ENCODE measurements at regions not wholly inside any gene's neighbourhood (a gene's known extent, or its start where the extent isn't known, plus 50 kb on each side); places are given as distances from the start of the nearest gene placed in this dataset.

DNA sequence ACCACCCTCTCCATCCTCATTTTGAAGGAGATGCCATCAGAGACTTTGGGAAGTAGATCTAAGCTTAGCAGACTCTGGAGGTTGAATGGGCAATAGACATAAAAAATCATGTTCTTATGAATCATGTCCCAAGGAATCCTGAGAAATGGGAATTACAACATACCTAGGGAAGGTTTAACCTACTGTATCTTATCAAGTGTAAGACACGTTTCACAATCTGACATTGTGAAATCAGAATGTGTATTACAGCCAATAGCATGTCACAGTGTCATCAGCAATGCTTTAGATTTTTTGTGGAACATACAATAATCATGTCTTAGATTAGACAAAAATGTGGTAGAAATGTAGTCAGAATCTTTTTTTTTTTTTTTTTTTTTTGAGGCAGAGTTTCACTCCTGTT, 332.4 kb upstream of the TLE3 start:
- Histone ChIP-seq H3K36me3 (ENCODE audit: control insufficient read depth in 2 of 3, insufficient read depth in 3 of 3, low read length in 3 of 3) (no peaks in the 10 kb centered on the region), H3K27ac (ENCODE audit: low read depth in 2 of 2, low read length in 2 of 2) (no peak overlapping the region), H3K9ac (ENCODE audit: low read length in 3 of 3) (no peak overlapping the region), H3K9me3 (ENCODE audit: control insufficient read depth in 2 of 3, insufficient read depth in 1 of 3, low read length in 3 of 3) (peaks cover 0 to 6% (median 0%) of the 10 kb centered on the region in 3 donors), H3K27me3 (ENCODE audit: control insufficient read depth, insufficient read depth, low read length) (no peaks in the 10 kb centered on the region), H3K4me1 (ENCODE audit: control insufficient read depth in 2 of 3, insufficient read depth in 2 of 3, low read depth in 1 of 3, low read length in 3 of 3) (peaks cover 0 to 4% (median 0%) of the 10 kb centered on the region in 3 donors), H3K4me3 (ENCODE audit: low read length in 3 of 3) (no peak overlapping the region)
- intact Hi-C loops (cut with DNase I) = no loop called here
- TF ChIP-seq, protein P1, sequence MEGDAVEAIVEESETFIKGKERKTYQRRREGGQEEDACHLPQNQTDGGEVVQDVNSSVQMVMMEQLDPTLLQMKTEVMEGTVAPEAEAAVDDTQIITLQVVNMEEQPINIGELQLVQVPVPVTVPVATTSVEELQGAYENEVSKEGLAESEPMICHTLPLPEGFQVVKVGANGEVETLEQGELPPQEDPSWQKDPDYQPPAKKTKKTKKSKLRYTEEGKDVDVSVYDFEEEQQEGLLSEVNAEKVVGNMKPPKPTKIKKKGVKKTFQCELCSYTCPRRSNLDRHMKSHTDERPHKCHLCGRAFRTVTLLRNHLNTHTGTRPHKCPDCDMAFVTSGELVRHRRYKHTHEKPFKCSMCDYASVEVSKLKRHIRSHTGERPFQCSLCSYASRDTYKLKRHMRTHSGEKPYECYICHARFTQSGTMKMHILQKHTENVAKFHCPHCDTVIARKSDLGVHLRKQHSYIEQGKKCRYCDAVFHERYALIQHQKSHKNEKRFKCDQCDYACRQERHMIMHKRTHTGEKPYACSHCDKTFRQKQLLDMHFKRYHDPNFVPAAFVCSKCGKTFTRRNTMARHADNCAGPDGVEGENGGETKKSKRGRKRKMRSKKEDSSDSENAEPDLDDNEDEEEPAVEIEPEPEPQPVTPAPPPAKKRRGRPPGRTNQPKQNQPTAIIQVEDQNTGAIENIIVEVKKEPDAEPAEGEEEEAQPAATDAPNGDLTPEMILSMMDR (IDR thresholded peaks at IDR 0.05; ENCODE audit: borderline replicate concordance, extremely low read depth, insufficient read depth) = no peak
- FAIRE-seq (no peak), DNase-seq (no peak)

DNA sequence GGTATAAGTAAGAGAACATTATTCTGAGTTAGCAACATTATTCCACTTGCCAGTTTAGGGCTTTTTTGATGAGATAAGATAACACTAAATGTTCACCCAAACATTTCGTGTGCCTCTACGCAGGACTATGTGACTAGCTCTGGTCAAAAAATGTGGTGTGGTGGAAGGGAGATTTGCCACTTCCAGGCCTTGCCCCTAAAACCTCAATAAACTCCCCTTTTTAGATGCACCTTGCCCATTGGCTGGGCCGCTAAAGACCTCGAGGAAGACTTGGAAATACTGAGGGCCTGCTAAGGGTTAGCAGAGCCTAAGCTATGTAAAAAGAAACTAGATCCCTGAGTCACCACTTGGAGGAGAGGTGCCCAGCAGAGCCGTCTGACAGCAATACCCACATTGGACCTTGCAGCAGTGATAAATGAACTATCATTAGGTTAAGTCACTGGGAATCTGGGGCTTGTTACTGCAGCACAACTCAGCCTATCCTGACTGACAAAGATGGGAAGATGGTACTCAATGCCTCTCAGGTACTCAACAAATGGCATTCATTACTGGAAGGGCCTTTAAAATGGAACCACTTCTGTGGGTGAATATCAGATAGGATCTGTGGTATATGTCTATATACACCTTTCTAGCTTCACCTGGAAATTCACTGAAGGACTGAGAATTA, 331.5 kb upstream of the TLE3 start:
- intact Hi-C loops (cut with DNase I) = no loop called here
- no peak overlapping the region for H3K9ac ChIP-seq (ENCODE audit: low read length in 3 of 3)
- H3K4me1 ChIP-seq (ENCODE audit: control insufficient read depth in 2 of 3, insufficient read depth in 2 of 3, low read depth in 1 of 3, low read length in 3 of 3) = peaks cover 0 to 2% (median 0%) of the 10 kb centered on the region in 3 donors
- no peaks in the 10 kb centered on the region for H3K27me3 ChIP-seq (ENCODE audit: control insufficient read depth, insufficient read depth, low read length)
- TF ChIP-seq, protein P1 (IDR thresholded peaks at IDR 0.05; ENCODE audit: borderline replicate concordance, extremely low read depth, insufficient read depth) = no peak
- H3K36me3 ChIP-seq (ENCODE audit: control insufficient read depth in 2 of 3, insufficient read depth in 3 of 3, low read length in 3 of 3) = no peaks in the 10 kb centered on the region
- no peak overlapping the region for H3K4me3 ChIP-seq (ENCODE audit: low read length in 3 of 3)
- DNase-seq (no peak), FAIRE-seq (no peak)
- H3K9me3 ChIP-seq (ENCODE audit: control insufficient read depth in 2 of 3, insufficient read depth in 1 of 3, low read length in 3 of 3) = peaks cover 0 to 6% (median 0%) of the 10 kb centered on the region in 3 donors
- no peak overlapping the region for H3K27ac ChIP-seq (ENCODE audit: low read depth in 2 of 2, low read length in 2 of 2)

DNA sequence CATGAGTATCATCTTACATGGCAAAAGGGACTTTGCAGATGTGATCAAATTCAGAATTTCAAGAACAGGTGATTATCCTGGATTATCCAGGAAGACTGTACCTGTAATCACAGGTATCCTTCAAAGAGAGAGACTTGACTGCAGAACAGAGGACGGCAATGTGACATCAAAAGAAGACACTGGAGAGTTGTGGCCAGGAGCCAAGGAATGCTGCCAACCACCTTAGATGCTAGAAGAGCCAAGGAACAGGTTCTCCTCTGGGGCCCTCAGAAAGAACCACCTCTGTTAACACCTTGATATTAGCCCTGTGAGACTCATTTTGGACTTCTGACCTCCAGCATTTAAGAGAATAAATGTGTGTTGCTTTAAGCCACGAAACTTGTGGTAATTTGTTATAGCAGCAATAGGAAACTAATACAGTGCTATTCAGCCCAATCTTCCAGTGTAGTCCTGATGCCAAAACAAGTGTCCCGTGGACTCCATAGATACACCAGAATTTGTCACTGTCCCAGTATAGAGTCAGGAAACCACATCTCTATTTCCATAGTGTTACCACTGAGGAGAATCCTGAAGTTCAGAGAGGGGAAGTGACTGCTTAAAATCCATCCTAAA, 330.6 kb upstream of the TLE3 start:
- FAIRE-seq = no peak
- Histone ChIP-seq H3K27ac (ENCODE audit: low read depth in 2 of 2, low read length in 2 of 2) (no peak overlapping the region), H3K4me1 (ENCODE audit: control insufficient read depth in 2 of 3, insufficient read depth in 2 of 3, low read depth in 1 of 3, low read length in 3 of 3) (no peaks in the 10 kb centered on the region), H3K27me3 (ENCODE audit: control insufficient read depth, insufficient read depth, low read length) (no peaks in the 10 kb centered on the region), H3K9ac (ENCODE audit: low read length in 3 of 3) (no peak overlapping the region), H3K9me3 (ENCODE audit: control insufficient read depth in 2 of 3, insufficient read depth in 1 of 3, low read length in 3 of 3) (peaks cover 0 to 6% (median 0%) of the 10 kb centered on the region in 3 donors), H3K36me3 (ENCODE audit: control insufficient read depth in 2 of 3, insufficient read depth in 3 of 3, low read length in 3 of 3) (no peaks in the 10 kb centered on the region), H3K4me3 (ENCODE audit: low read length in 3 of 3) (no peak overlapping the region)
- intact Hi-C loops (cut with DNase I) = no loop called here
- TF ChIP-seq, protein P1 (IDR thresholded peaks at IDR 0.05; ENCODE audit: borderline replicate concordance, extremely low read depth, insufficient read depth) = no peak
- DNase-seq = no peak
